K562 (cell line): ENCODE measurements at regions not wholly inside any gene's neighbourhood (a gene's known extent, or its start where the extent isn't known, plus 50 kb on each side); places are given as distances from the start of the nearest gene placed in this dataset.
"Not testable (repeated sequence)": the region's sequence is repeated elsewhere in the genome, so short reads cannot be mapped to it uniquely, and the experiment has no call there.

ENCODE experiments used
- ATAC-seq: fragments of 200-7000 bp; cut with Tn5 transposase; 3 replicates; pipeline ENCODE4 v1.9.1; 2020; ENCODE audit warnings: moderate library complexity
- BruUV-seq: library from RNA; stranded (reverse); fragments of 400-500 nt; replicated peaks from 2 replicates; lab custom pipeline; 2021; lab: Mats Ljungman, UMichigan
- CTCF ChIA-PET: fragments of 300-600 bp; formaldehyde crosslinking; extraction: SDS; loops from one replicate; lab custom pipeline; 2021; ENCODE audit warnings: low intra/inter-chr PET ratio; lab: Yijun Ruan, JAX
- POLR2A ChIA-PET: fragments of 300-600, 350-650 bp; sonication (Branson Sonifier 250); formaldehyde crosslinking; extraction: SDS; loops from one replicate; lab custom pipeline; 2021; ENCODE audit warnings: antibody characterized with exemption, inconsistent platforms; lab: Yijun Ruan, JAX
- DNase-seq, 4 experiments: peaks; one replicate each; pipeline versions ENCODE4 v3.0.0 to v3.0.0-alpha.2; 2011 to 2018; ENCODE audit warnings: low spot score in 3 of 4, mixed read lengths in 3 of 4; ENCODE audit errors: extremely low read depth in 1 of 4
- FAIRE-seq: peaks from 2 replicates; lab custom pipeline; 2011; peaks lifted over from hg19 to GRCh38; lab: Jason Lieb, UNC
- H2AFZ ChIP-seq: 2 replicates; pipeline ENCODE4 v1.6.0; 2011; ENCODE audit warnings: low read depth, low read length, control low read depth, inconsistent platforms
- H3K27ac ChIP-seq: fragments of 200-600 bp; 3 replicates; pipeline ENCODE4 v1.8.0; 2011; ENCODE audit warnings: low read depth, mild to moderate bottlenecking, control low read depth, inconsistent platforms, low read length, moderate library complexity, mixed read lengths; ENCODE audit errors: extremely low read depth
- H3K27me3 ChIP-seq, 2 experiments: fragments of 300-600 bp in 1 of 2; 2 replicates in 1 of 2; 3 replicates in 1 of 2; pipeline versions ENCODE4 v1.6.0 to v1.8.0; 2011; ENCODE audit warnings: inconsistent platforms in 2 of 2, low read length in 2 of 2, mild to moderate bottlenecking in 1 of 2, mixed read lengths in 1 of 2, moderate library complexity in 1 of 2; ENCODE audit not compliant: control insufficient read depth in 2 of 2, insufficient read depth in 2 of 2
- H3K36me3 ChIP-seq: fragments of 300-600 bp; 3 replicates; pipeline ENCODE4 v1.8.0; 2011; ENCODE audit warnings: mild to moderate bottlenecking, low read length, inconsistent platforms; ENCODE audit not compliant: control insufficient read depth, insufficient read depth
- H3K4me1 ChIP-seq, 2 experiments: fragments of 200-600 bp in 1 of 2; replicated peaks in 1 of 2; 2 replicates in 1 of 2; 3 replicates in 1 of 2; pipeline versions ENCODE4 v1.5.1 to v1.8.0; 2011; ENCODE audit warnings: inconsistent platforms in 2 of 2, low read length in 2 of 2, mild to moderate bottlenecking in 1 of 2, mixed read lengths in 1 of 2, moderate library complexity in 1 of 2; ENCODE audit not compliant: control insufficient read depth in 2 of 2, insufficient read depth in 2 of 2
- H3K4me2 ChIP-seq: 2 replicates; pipeline ENCODE4 v1.6.1; 2011; ENCODE audit warnings: low read length, control low read depth, inconsistent platforms, mixed read lengths; ENCODE audit not compliant: insufficient read depth
- H3K4me3 ChIP-seq: fragments of 200-600 bp; sonication (generic), shearing (Covaris generic); 2 replicates; pipeline ENCODE4 v1.5.1; 2016; ENCODE audit warnings: control low read depth, inconsistent platforms
- H3K79me2 ChIP-seq: fragments of 200-600 bp; 3 replicates; pipeline ENCODE4 v1.8.0; 2011; ENCODE audit warnings: low read length, inconsistent platforms; ENCODE audit not compliant: control insufficient read depth, insufficient read depth
- H3K9ac ChIP-seq, 2 experiments: 2 replicates each; pipeline versions ENCODE4 v1.6.0 to v1.6.1; 2011; ENCODE audit warnings: low read depth in 2 of 2, low read length in 2 of 2, control low read depth in 1 of 2, inconsistent platforms in 1 of 2, mild to moderate bottlenecking in 1 of 2, mixed read lengths in 1 of 2; ENCODE audit not compliant: insufficient read depth in 1 of 2
- H3K9me1 ChIP-seq: one replicate; pipeline ENCODE4 v1.6.0; 2011; ENCODE audit warnings: inconsistent platforms, mild to moderate bottlenecking, low read length, moderate library complexity; ENCODE audit not compliant: control insufficient read depth, insufficient read depth
- H3K9me3 ChIP-seq: replicated peaks from 2 replicates; pipeline ENCODE4 v1.5.1; 2011; ENCODE audit warnings: low read depth, low read length, inconsistent platforms; ENCODE audit not compliant: control insufficient read depth, insufficient read depth
- H4K20me1 ChIP-seq: replicated peaks from 2 replicates; pipeline ENCODE4 v1.6.1; 2011; ENCODE audit warnings: low read length, inconsistent platforms, mixed read lengths; ENCODE audit not compliant: control insufficient read depth, insufficient read depth
- EP400 ChIP-seq: fragments of 450-650 bp; IDR thresholded peaks from 2 replicates; pipeline ENCODE4 v1.6.1; 2017; ENCODE audit warnings: antibody characterized with exemption, mild to moderate bottlenecking, moderate library complexity
- HDAC6 ChIP-seq: IDR thresholded peaks from 2 replicates; pipeline ENCODE4 v1.6.1; 2012; ENCODE audit warnings: low read depth, mild to moderate bottlenecking, control low read depth, inconsistent platforms, low read length, moderate library complexity
- POLR2G ChIP-seq: fragments of 200-400 bp; formaldehyde crosslinking; IDR thresholded peaks from 2 replicates; pipeline ENCODE4 v1.6.1; 2017; ENCODE audit warnings: low read depth, mild to moderate bottlenecking, antibody characterized with exemption, low read length, moderate library complexity
- U2AF2 ChIP-seq: fragments of 200-400 bp; formaldehyde crosslinking; optimal IDR thresholded peaks from 2 replicates; pipeline ENCODE3; 2017; ENCODE audit warnings: low read depth, mild to moderate bottlenecking, low read length
- ZNF696 ChIP-seq: fragments of 250-450 bp; sonication (Bioruptor Pico); conservative IDR thresholded peaks from 2 replicates; pipeline ENCODE4 v1.4.0; 2020; ENCODE audit warnings: mild to moderate bottlenecking, moderate library complexity
- WGBS: fragments of 100-300 bp; shearing (Covaris generic); methylation state at CpG from one replicate; pipeline ENCODE4 v1.1.6; 2016; ENCODE audit warnings: low coverage, mixed read lengths; ENCODE audit not compliant: insufficient coverage; ENCODE audit errors: missing lambda C conversion rate; 5-methylcytosine and 5-hydroxymethylcytosine counted together
- in situ Hi-C: fragments of 300-500 bp; cut with MboI; formaldehyde crosslinking; loops from 4 replicates; pipeline ENCODE4 v1.15.0; 2018; ENCODE audit warnings: inconsistent platforms, mixed read lengths
- intact Hi-C: fragments of 100-400 bp; cut with micrococcal nuclease; formaldehyde crosslinking; loops from 2 replicates; pipeline ENCODE4 v1.14.2; 2022

GRCh38 chr4:149047368-149047767 lies 605.2 kb upstream of the NR3C2 start (continued):
- TF ChIP-seq EP400 (no peak), ZNF696 (CRISPR knock-in tag) (no peak), POLR2G (no peak)

GRCh38 chr4:149045731-149046130 lies 603.5 kb upstream of the NR3C2 start:
- no peaks in the 10 kb centered on the region for H3K9me1 ChIP-seq
- no TSS peak for BruUV-seq
- no peaks in the 10 kb centered on the region for H4K20me1 ChIP-seq
- H3K4me2 ChIP-seq = no peak overlapping the region
- H3K9ac ChIP-seq = no peak overlapping the region
- DNase-seq = no peak
- in situ Hi-C loops (no loop called here), intact Hi-C loops (no loop called here)
- 0% methylated on average over 3 of the region's 3 CpGs for WGBS
- H3K79me2 ChIP-seq = no peaks in the 10 kb centered on the region
- no peaks in the 10 kb centered on the region for H3K4me1 ChIP-seq
- POLR2A ChIA-PET = no interaction called here
- no peaks in the 10 kb centered on the region for H3K9me3 ChIP-seq
- H3K4me3 ChIP-seq = no peak overlapping the region
- H3K36me3 ChIP-seq = no peaks in the 10 kb centered on the region
- no peak overlapping the region for H2AFZ ChIP-seq
- CTCF ChIA-PET = no interaction called here
- TF ChIP-seq U2AF2 = no peak
- TF ChIP-seq HDAC6 = no peak
- H3K27ac ChIP-seq = no peak overlapping the region
- H3K27me3 ChIP-seq = no peaks in the 10 kb centered on the region
- no peak for FAIRE-seq
- no peak for ATAC-seq

- H3K9me3 ChIP-seq, H2AFZ ChIP-seq, H3K4me2 ChIP-seq, H3K27me3 ChIP-seq, ATAC-seq, H4K20me1 ChIP-seq, H3K36me3 ChIP-seq, H3K9me1 ChIP-seq, H3K9ac ChIP-seq, BruUV-seq, H3K4me3 ChIP-seq, FAIRE-seq, in situ Hi-C loops, CTCF ChIA-PET, H3K27ac ChIP-seq, DNase-seq, H3K4me1 ChIP-seq, intact Hi-C loops, POLR2A ChIA-PET, H3K79me2 ChIP-seq: not testable (repeated sequence)
- WGBS = 6% methylated on average over 2 of the region's 2 CpGs
These were observed 597.6 kb upstream of the NR3C2 start for GRCh38 chr4:149039786-149040185.
